HEK293 (cell line): ENCODE measurements at regions not wholly inside any gene's neighbourhood (a gene's known extent, or its start where the extent isn't known, plus 50 kb on each side); places are given as distances from the start of the nearest gene placed in this dataset.

ENCODE experiments used
- CTCF ChIA-PET: fragments of 350-600 bp; formaldehyde crosslinking; extraction: SDS; loops from one replicate; lab custom pipeline; 2021; ENCODE audit warnings: antibody characterized with exemption; lab: Yijun Ruan, JAX
- POLR2A ChIA-PET: fragments of 300-600 bp; formaldehyde crosslinking; extraction: SDS; loops from one replicate; lab custom pipeline; 2020; ENCODE audit warnings: antibody characterized with exemption, inconsistent platforms; lab: Yijun Ruan, JAX
- H3K27ac ChIP-seq: fragments of 200-500 bp; sonication (Bioruptor generic); 2 replicates; pipeline ENCODE4 v1.5.1; 2014; ENCODE audit warnings: low read depth, low read length, control low read depth, inconsistent platforms; ENCODE audit errors: extremely low read depth
- H3K36me3 ChIP-seq, 2 experiments: fragments of 200-500 bp in 1 of 2; sonication (Bioruptor generic) in 1 of 2; 1 replicate in 1 of 2; 2 replicates in 1 of 2; pipeline ENCODE4 v1.5.1; 2014 to 2017; ENCODE audit warnings: inconsistent platforms in 2 of 2, low read length in 2 of 2; ENCODE audit not compliant: control insufficient read depth in 2 of 2, insufficient read depth in 1 of 2
- H3K4me1 ChIP-seq: fragments of 200-500 bp; sonication (Bioruptor generic); 2 replicates; pipeline ENCODE4 v1.5.1; 2014; ENCODE audit warnings: mild to moderate bottlenecking, low read length, inconsistent platforms; ENCODE audit not compliant: control insufficient read depth, insufficient read depth
- H3K4me3 ChIP-seq: 2 replicates; pipeline ENCODE4 v1.5.1; 2011; ENCODE audit warnings: low read depth, mild to moderate bottlenecking, control low read depth, low read length, moderate library complexity
- H3K9me3 ChIP-seq: fragments of 200-500 bp; sonication (Bioruptor generic); 2 replicates; pipeline ENCODE4 v1.5.1; 2014; ENCODE audit warnings: low read depth, low read length, inconsistent platforms; ENCODE audit not compliant: control insufficient read depth, insufficient read depth
- GLI4 ChIP-seq: fragments of 450-650 bp; formaldehyde crosslinking; IDR thresholded peaks from 2 replicates; pipeline ENCODE4 v1.5.1; 2016; ENCODE audit warnings: missing biosample characterization, missing genetic modification characterization
- HOXA7 ChIP-seq: sonication (generic); formaldehyde crosslinking; IDR thresholded peaks from 2 replicates; pipeline ENCODE4 v1.8.1; 2022; ENCODE audit warnings: missing genetic modification reagents, borderline replicate concordance
- INSM2 ChIP-seq: fragments of 450-650 bp; formaldehyde crosslinking; IDR thresholded peaks from 2 replicates; pipeline ENCODE4 v1.5.1; 2016; ENCODE audit warnings: missing biosample characterization, missing genetic modification characterization
- YY1 ChIP-seq: fragments of 450-650 bp; formaldehyde crosslinking; IDR thresholded peaks from 2 replicates; pipeline ENCODE4 v1.5.1; 2018; ENCODE audit warnings: missing biosample characterization, missing genetic modification characterization
- YY2 ChIP-seq: fragments of 450-650 bp; formaldehyde crosslinking; IDR thresholded peaks from 2 replicates; pipeline ENCODE4 v1.5.1; 2016; ENCODE audit warnings: missing biosample characterization, missing genetic modification characterization
- ZBTB21 ChIP-seq: fragments of 450-650 bp; formaldehyde crosslinking; IDR thresholded peaks from 2 replicates; pipeline ENCODE4 v1.5.1; 2017; ENCODE audit warnings: missing biosample characterization, missing genetic modification characterization
- ZFHX2 ChIP-seq: fragments of 450-650 bp; formaldehyde crosslinking; conservative IDR thresholded peaks from 2 replicates; pipeline ENCODE4 v1.5.1; 2016; ENCODE audit warnings: missing biosample characterization, missing genetic modification characterization
- ZFP69B ChIP-seq: fragments of 450-650 bp; formaldehyde crosslinking; IDR thresholded peaks from 2 replicates; pipeline ENCODE4 v1.5.1; 2016; ENCODE audit warnings: missing biosample characterization, missing genetic modification characterization
- ZNF2 ChIP-seq: fragments of 450-650 bp; formaldehyde crosslinking; IDR thresholded peaks from 2 replicates; pipeline ENCODE4 v1.5.1; 2016; ENCODE audit warnings: missing biosample characterization, missing genetic modification characterization
- ZNF23 ChIP-seq: fragments of 450-650 bp; formaldehyde crosslinking; IDR thresholded peaks from 2 replicates; pipeline ENCODE4 v1.5.1; 2016; ENCODE audit warnings: missing biosample characterization, missing genetic modification characterization, borderline replicate concordance
- ZNF280C ChIP-seq: fragments of 450-650 bp; formaldehyde crosslinking; IDR thresholded peaks from 2 replicates; pipeline ENCODE4 v1.5.1; 2016; ENCODE audit warnings: missing biosample characterization, missing genetic modification characterization
- ZNF362 ChIP-seq: fragments of 450-650 bp; formaldehyde crosslinking; IDR thresholded peaks from 2 replicates; pipeline ENCODE4 v1.5.1; 2016; ENCODE audit warnings: missing biosample characterization, missing genetic modification characterization
- ZNF473 ChIP-seq: fragments of 450-650 bp; formaldehyde crosslinking; IDR thresholded peaks from 2 replicates; pipeline ENCODE4 v1.5.1; 2017; ENCODE audit warnings: missing biosample characterization, missing genetic modification characterization
- ZNF510 ChIP-seq: fragments of 450-650 bp; formaldehyde crosslinking; IDR thresholded peaks from 2 replicates; pipeline ENCODE4 v1.5.1; 2018; ENCODE audit warnings: mild to moderate bottlenecking, missing genetic modification characterization, missing biosample characterization; ENCODE audit not compliant: insufficient replicate concordance
- ZNF629 ChIP-seq: fragments of 450-650 bp; formaldehyde crosslinking; IDR thresholded peaks from 2 replicates; pipeline ENCODE4 v1.5.1; 2017; ENCODE audit warnings: missing biosample characterization, missing genetic modification characterization
- ZNF639 ChIP-seq: fragments of 450-650 bp; formaldehyde crosslinking; IDR thresholded peaks from 2 replicates; pipeline ENCODE4 v1.5.1; 2016; ENCODE audit warnings: missing biosample characterization, missing genetic modification characterization
- ZNF776 ChIP-seq: fragments of 450-650 bp; formaldehyde crosslinking; IDR thresholded peaks from 2 replicates; pipeline ENCODE4 v1.5.0; 2017; ENCODE audit warnings: missing biosample characterization, missing genetic modification characterization, borderline replicate concordance
- ZSCAN16 ChIP-seq: fragments of 450-650 bp; formaldehyde crosslinking; IDR thresholded peaks from 2 replicates; pipeline ENCODE4 v1.5.1; 2016; ENCODE audit warnings: missing biosample characterization, missing genetic modification characterization
- ZSCAN23 ChIP-seq: fragments of 450-650 bp; formaldehyde crosslinking; IDR thresholded peaks from 2 replicates; pipeline ENCODE4 v1.5.1; 2016; ENCODE audit warnings: missing biosample characterization, missing genetic modification characterization

GRCh38 chr4:82050796-82051195 lies 323.0 kb downstream of the HNRNPD start:
- H3K27ac ChIP-seq: no peak overlapping the region
- CTCF ChIA-PET: interaction anchor here (0.6 kb wide), 1 partner anchor 176 kb away, joined by 5 read pairs; no protein-coding TSS in a partner anchor
- no peaks in the 10 kb centered on the region for H3K4me1 ChIP-seq
- no peak for TF ChIP-seq YY2 (tag by site-specific recombination)
- no peak for TF ChIP-seq ZNF629
- TF ChIP-seq GLI4: no peak
- no peak for TF ChIP-seq ZSCAN23 (tag by site-specific recombination)
- no peak for TF ChIP-seq YY1
- TF ChIP-seq ZFP69B (tag by site-specific recombination): no peak
- no peak for TF ChIP-seq ZNF362 (tag by site-specific recombination)
- no peak for TF ChIP-seq ZNF776 (tag by site-specific recombination)
- POLR2A ChIA-PET: no interaction called here
- H3K36me3 ChIP-seq: no peaks in the 10 kb centered on the region
- H3K9me3 ChIP-seq: no peaks in the 10 kb centered on the region
- H3K4me3 ChIP-seq: no peak overlapping the region

- Histone ChIP-seq H3K4me1 (no peaks in the 10 kb centered on the region), H3K27ac (no peak overlapping the region), H3K36me3 (no peaks in the 10 kb centered on the region), H3K9me3 (no peaks in the 10 kb centered on the region), H3K4me3 (no peak overlapping the region)
- ChIA-PET CTCF (no interaction called here), POLR2A (no interaction called here)
- no peak for TF ChIP-seq ZNF639 (tag by site-specific recombination)
- TF ChIP-seq ZNF776 (tag by site-specific recombination): no peak
- TF ChIP-seq ZSCAN16 (tag by site-specific recombination): no peak
- no peak for TF ChIP-seq ZFHX2 (tag by site-specific recombination)
- TF ChIP-seq ZNF510 (tag by site-specific recombination): no peak
- TF ChIP-seq ZBTB21: no peak
- no peak for TF ChIP-seq INSM2
- no peak for TF ChIP-seq HOXA7 (CRISPR knock-in tag)
- TF ChIP-seq ZNF473 (tag by site-specific recombination): no peak
- no peak for TF ChIP-seq ZNF280C (tag by site-specific recombination)
- no peak for TF ChIP-seq ZNF23 (tag by site-specific recombination)
- TF ChIP-seq ZNF2 (tag by site-specific recombination): no peak
Measured at GRCh38 chr4:82049294-82049693, 324.5 kb downstream of the HNRNPD start.
